HG03175 (cell line): ENCODE measurements at regions not wholly inside any gene's neighbourhood (a gene's known extent, or its start where the extent isn't known, plus 50 kb on each side); places are given as distances from the start of the nearest gene placed in this dataset.

ENCODE experiments used
- ATAC-seq: cut with Tn5 transposase; IDR thresholded peaks from one replicate; pipeline ENCODE4 v1.9.1; 2021; ENCODE audit warnings: mild to moderate bottlenecking, moderate library complexity; ENCODE audit not compliant: unreplicated experiment

GRCh38 chr20:22374678-22375590, 209.4 kb downstream of the FOXA2 start:
- ATAC-seq: no peak

- no peak for ATAC-seq
These were observed 210.3 kb downstream of the FOXA2 start for GRCh38 chr20:22374066-22374465.

DNA sequence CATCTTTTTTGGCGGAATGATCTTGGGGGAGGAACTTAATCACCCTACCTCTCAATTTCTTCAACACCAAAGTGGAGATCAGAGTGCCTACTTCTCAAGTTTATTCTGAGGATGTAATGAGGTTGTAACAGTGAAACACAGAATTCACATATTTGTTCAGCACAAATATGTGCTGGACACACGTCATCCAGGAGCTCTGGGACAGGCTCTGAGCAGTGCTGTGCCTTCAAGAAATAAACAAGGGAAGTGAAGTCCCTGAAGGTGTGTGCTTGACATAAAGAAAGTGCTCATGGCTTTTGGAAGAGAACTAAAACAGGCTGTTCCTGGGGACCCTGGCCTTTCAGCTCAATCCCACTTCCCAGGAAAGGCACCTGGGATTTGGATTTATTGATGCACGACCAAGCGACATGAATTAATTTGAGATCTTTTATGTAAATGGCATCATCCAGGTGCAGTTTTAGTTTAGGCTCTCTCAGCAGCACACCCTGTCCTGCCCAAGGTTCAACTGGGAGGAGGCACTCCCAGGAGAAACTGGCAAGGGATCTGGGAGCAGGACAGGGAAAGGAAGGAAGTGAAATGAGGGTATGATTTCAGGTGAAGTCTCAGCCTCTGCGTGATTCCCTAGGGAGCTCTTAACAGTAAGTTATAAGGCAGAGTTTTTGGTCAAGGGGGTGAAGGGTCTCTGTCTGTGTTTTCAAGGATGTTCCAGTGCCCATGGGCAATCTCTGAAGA, 211.0 kb downstream of the FOXA2 start:
- no peak for ATAC-seq

GRCh38 chr20:22371843-22372242, 212.5 kb downstream of the FOXA2 start:
- peak; percentile 57 for ATAC-seq

DNA sequence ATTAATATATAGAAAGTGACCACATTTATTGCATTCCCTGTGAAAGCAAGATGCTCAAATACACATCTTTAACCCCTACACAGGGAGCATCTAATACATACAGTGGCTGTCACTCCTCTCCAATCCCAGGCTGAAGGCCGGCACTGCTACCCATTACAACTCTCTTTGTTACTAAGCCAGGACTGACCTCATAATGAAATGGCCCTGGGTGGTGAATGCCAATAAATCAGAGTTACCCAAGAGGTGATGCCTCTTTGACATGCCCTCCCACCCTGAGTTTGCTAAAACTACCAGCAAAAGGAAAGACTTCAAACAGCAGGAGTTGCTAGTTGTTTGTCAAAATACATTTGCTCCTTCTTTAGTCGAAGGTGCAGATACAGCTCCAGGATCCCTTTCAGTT, 214.2 kb downstream of the FOXA2 start:
- no peak for ATAC-seq

GRCh38 chr20:22369100-22369499, 215.3 kb downstream of the FOXA2 start:
- ATAC-seq: no peak

GRCh38 chr20:22368235-22368634, 216.1 kb downstream of the FOXA2 start:
- no peak for ATAC-seq

GRCh38 chr20:22366631-22367030, 217.7 kb downstream of the FOXA2 start:
- ATAC-seq: no peak

- no peak for ATAC-seq
These were observed 229.7 kb downstream of the FOXA2 start for GRCh38 chr20:22354647-22355046.

DNA sequence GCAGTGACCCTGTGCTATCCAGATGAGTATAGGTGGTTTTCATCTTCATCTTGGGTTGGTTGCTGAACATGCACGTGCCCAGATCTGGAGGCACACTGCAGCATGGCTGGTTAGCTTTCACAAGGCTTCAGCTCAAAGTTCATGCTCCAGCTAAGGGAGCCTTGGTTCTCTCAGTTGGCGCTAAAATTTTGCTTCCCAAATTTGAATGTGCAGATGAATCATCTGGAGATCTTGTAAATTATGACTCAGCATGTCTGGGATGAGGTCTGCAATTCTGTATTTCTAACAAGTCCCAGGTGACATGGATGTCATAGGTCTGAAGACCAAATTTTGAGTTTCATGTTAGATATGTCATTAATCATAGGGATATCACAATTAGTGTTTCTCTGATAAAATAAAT, 230.8 kb downstream of the FOXA2 start:
- ATAC-seq: no peak

DNA sequence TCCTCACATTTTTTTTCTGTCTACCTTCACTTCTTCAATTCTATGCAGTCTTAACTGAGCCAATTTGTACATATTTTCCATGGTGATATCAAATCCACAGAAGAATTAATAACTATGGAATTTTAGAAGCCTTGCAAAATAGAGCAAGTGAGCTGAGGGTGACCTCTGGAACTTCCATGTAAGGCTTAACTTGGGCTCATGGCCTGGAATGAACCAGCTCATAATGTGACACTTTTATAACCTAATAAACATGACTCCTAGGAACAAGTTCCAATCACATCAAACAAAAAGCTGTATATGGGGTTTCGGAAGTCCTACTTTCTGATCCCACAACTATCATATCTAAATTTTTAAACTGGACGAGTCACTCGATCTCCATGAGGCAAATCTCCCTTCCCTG, 232.4 kb downstream of the FOXA2 start:
- ATAC-seq: no peak

DNA sequence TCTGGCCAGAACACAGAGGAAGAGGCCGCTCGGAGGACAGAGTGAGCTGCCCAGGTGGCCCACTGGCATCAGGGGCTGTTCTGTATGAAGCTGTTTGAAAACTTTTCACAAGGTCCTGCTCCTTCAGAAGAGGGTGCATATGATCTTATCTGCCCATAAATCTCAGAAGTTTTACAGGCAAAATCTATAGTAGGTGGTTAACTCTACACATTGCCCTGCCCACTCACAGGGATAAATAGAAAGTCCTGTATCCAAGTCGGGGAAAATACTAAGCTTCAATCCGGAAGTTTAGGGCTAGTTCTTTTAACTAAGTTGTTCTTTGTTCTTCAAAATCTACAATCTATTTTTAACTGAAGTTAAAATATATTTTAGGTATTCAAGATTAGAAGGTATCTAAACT, 233.7 kb downstream of the FOXA2 start:
- no peak for ATAC-seq

GRCh38 chr20:22348010-22348409, 236.4 kb downstream of the FOXA2 start:
- ATAC-seq: no peak

- ATAC-seq: no peak
These were observed 237.7 kb downstream of the FOXA2 start for GRCh38 chr20:22346716-22347115.

GRCh38 chr20:22343612-22344011, 240.8 kb downstream of the FOXA2 start:
- no peak for ATAC-seq

DNA sequence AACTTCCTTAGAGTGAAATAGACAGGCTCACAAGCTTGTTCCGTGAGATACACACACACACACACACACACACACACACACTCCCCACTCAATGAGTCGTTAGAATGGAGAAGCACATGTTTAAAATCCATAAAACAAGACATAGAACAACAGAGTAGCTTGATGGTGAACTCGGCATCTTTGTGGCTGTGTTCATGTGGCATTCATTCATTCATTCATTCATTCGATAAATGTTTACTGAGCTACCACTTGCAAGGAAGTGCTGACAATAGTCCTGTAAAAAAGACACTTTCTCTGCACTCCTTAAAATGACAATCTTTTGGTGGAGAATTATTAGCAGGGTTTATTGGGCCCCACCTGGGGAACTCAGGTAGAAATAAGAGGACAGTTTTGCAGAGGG, 242.0 kb downstream of the FOXA2 start:
- no peak for ATAC-seq

GRCh38 chr20:22341508-22341907, 242.9 kb downstream of the FOXA2 start:
- no peak for ATAC-seq

DNA sequence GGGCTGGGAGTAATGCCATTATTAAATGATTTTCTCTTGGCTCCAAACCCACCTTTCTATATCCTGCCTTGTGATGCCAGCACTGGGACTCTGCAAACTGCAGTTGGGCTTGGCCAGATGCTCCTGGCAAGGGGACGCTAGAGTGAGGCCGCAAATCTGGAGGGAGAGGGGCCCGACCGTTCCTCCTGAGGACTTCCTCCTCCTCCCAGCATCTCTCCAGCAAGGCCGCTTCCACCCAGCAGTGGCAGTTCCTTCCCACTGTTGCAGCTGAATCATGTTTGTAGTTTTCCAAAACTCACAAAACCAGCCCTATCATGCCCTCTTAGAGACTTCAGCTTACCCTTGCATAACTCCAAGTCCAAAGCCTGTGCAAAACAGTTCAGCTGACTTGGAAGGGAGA, 244.4 kb downstream of the FOXA2 start:
- no peak for ATAC-seq

DNA sequence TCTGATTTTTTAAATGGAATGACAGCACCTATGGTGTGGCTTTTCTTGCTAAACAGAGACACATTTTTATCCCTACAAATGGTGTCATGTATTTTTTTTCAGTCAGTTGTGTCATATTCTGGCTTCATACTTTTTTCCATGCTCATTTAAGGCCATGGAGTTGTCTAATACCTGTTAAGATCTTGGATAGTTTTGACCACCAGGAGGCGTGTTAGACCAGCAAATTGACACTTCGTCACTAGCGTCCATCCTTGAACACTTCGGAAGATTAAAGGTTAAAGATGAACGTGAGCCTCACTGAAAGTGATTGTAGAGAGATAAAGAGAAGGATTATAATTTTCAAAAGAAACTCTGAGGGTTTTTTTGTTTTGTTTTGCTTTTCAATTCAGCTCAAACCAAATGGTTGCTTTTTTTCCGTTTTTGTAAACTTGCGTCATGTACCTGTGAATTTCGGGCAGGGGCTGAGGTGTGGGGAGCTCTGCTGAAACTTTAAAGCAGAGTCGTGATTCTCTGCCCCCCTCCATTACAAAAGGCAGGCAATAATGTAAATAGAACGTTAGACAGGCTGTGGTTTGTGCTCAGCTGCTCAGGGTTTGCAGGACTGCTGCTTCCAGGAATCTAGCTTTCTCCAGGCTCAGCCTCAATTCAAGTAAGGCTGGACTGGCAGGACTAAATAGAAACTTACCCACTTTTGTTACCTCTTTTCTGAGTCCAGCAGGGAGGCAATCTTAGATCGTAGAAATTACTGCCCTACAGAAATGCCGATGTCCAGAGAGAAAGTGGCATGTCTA, 245.1 kb downstream of the FOXA2 start:
- ATAC-seq: peak; percentile 39

GRCh38 chr20:22338140-22338708, 246.1 kb downstream of the FOXA2 start:
- ATAC-seq: no peak

- ATAC-seq: no peak
These were observed 249.2 kb downstream of the FOXA2 start for GRCh38 chr20:22335210-22335609.
